ENCODE measurements at regions not wholly inside any gene's neighbourhood (a gene's known extent, or its start where the extent isn't known, plus 50 kb on each side); places are given as distances from the start of the nearest gene placed in this dataset.
A peak's percentile ranks its signal among the peaks of the same experiment; 100 is the strongest.

DNA sequence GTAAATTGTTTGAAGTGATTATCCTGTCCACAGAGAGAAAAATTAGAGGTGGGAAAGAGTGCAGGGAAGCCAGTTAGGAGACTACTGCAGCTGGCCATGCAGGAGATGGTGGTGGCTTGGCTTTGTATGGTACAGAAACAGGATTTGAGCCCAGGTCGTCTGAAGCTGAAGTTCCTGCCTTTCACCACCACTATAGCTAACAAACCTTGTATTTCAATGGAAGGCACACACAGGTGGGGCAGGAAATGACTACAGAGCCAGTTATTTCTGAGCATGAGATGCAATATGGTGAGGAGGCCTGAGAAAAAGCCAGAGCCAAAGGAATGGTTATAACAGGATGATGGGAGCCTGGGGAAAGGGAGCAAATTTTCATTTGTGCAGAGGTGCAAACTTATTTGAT, 103.9 kb downstream of the BTG1 start:
- ATAC-seq = no peak
- no peak for TF ChIP-seq EP300 (IDR thresholded peaks at IDR 0.05)
- TF ChIP-seq CTCF (IDR thresholded peaks at IDR 0.05) = no peak
- TF ChIP-seq POLR2AphosphoS5 (IDR thresholded peaks at IDR 0.05) = no peak
- no peak for TF ChIP-seq POLR2A (IDR thresholded peaks at IDR 0.05)
- H3K4me1 ChIP-seq = peaks cover 0 to 4% (median 0%) of the 10 kb centered on the region in 3 donors

GRCh38 chr12:92039046-92039445, 106.6 kb downstream of the BTG1 start:
- no peak overlapping the region for H3K4me3 ChIP-seq
- H3K4me1 ChIP-seq = peaks cover 9 to 31% (median 11%) of the 10 kb centered on the region in 3 donors
- no peak for ATAC-seq
- H3K36me3 ChIP-seq = no peaks in the 10 kb centered on the region
- 76 to 91% methylated on average over 3 of the region's 3 CpGs for WGBS, 2 donors (ENCODE audit: low coverage in 1 of 2)
- H3K27ac ChIP-seq = no peak overlapping the region
- no peaks in the 10 kb centered on the region for H3K27me3 ChIP-seq
- TF ChIP-seq POLR2AphosphoS5 (IDR thresholded peaks at IDR 0.05) (no peak), EP300 (IDR thresholded peaks at IDR 0.05) (no peak), POLR2A (IDR thresholded peaks at IDR 0.05) (no peak), CTCF (IDR thresholded peaks at IDR 0.05) (no peak)
- H3K9me3 ChIP-seq = no peaks in the 10 kb centered on the region

More for the DNA sequence above, 103.9 kb downstream of the BTG1 start:
- no peak overlapping the region for H3K4me3 ChIP-seq
- no peaks in the 10 kb centered on the region for H3K36me3 ChIP-seq
- no peaks in the 10 kb centered on the region for H3K9me3 ChIP-seq
- no peak overlapping the region for H3K27ac ChIP-seq
- whole genome bisulfite sequencing, 2 donors (ENCODE audit: low coverage in 1 of 2) = 25 to 50% methylated on average over 1 of the region's 1 CpG
- no peaks in the 10 kb centered on the region for H3K27me3 ChIP-seq

DNA sequence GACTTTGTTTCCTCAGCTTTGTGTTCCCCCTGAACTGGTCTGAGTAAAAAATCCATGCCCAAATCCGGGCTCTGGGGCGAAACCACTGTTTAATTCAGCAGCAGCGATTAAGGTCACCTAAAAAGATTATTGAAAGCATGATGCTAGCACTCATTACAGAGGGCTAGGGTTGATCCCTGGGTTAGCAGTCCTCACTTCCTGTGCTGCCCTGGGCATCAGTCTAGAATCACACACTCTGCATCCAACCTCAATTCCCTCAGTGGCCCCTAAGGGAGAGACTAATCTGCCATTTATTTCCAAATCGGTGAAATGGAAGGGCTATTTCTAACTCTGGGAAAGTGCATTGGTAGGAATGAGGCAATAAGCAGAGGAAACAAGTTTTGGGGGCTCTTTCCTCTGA, 107.2 kb downstream of the BTG1 start:
- WGBS, 2 donors (ENCODE audit: low coverage in 1 of 2) = 80 to 94% methylated on average over 3 to 4 of the region's 4 CpGs
- Histone ChIP-seq H3K36me3 (no peaks in the 10 kb centered on the region), H3K9me3 (no peaks in the 10 kb centered on the region), H3K27ac (no peak overlapping the region), H3K4me3 (no peak overlapping the region), H3K27me3 (no peaks in the 10 kb centered on the region), H3K4me1 (peaks cover 10 to 36% (median 11%) of the 10 kb centered on the region in 3 donors)
- TF ChIP-seq POLR2A (IDR thresholded peaks at IDR 0.05) (no peak), EP300 (IDR thresholded peaks at IDR 0.05) (no peak), CTCF (IDR thresholded peaks at IDR 0.05) (no peak)
- ATAC-seq = no peak

GRCh38 chr12:92036771-92037453, 108.7 kb downstream of the BTG1 start:
- no peak for TF ChIP-seq CTCF (IDR thresholded peaks at IDR 0.05)
- TF ChIP-seq POLR2AphosphoS5 (IDR thresholded peaks at IDR 0.05) = no peak
- no peak for TF ChIP-seq EP300 (IDR thresholded peaks at IDR 0.05)
- no peak for TF ChIP-seq POLR2A (IDR thresholded peaks at IDR 0.05)
- H3K27me3 ChIP-seq = no peaks in the 10 kb centered on the region
- WGBS, 2 donors (ENCODE audit: low coverage in 1 of 2) = 93 to 94% methylated on average over 3 to 6 of the region's 6 CpGs
- peaks cover 11 to 52% (median 12%) of the 10 kb centered on the region in 3 donors for H3K4me1 ChIP-seq
- no peak overlapping the region for H3K4me3 ChIP-seq
- no peaks in the 10 kb centered on the region for H3K36me3 ChIP-seq
- ATAC-seq = no peak
- H3K27ac ChIP-seq = no peak overlapping the region
- no peaks in the 10 kb centered on the region for H3K9me3 ChIP-seq

- Histone ChIP-seq H3K4me1 (peaks cover 11 to 58% (median 13%) of the 10 kb centered on the region in 3 donors), H3K27ac (peak overlapping the region in 2 of 4 donors; percentile 85 to 86), H3K27me3 (no peaks in the 10 kb centered on the region), H3K4me3 (no peak overlapping the region), H3K36me3 (no peaks in the 10 kb centered on the region), H3K9me3 (no peaks in the 10 kb centered on the region)
- no peak for ATAC-seq
- 78 to 96% methylated on average over 7 of the region's 7 CpGs for WGBS, 2 donors (ENCODE audit: low coverage in 1 of 2)
- TF ChIP-seq POLR2AphosphoS5 (IDR thresholded peaks at IDR 0.05) = no peak
- TF ChIP-seq EP300 (IDR thresholded peaks at IDR 0.05) = no peak
- TF ChIP-seq CTCF (IDR thresholded peaks at IDR 0.05) = no peak
- TF ChIP-seq POLR2A (IDR thresholded peaks at IDR 0.05) = no peak
These were observed 109.5 kb downstream of the BTG1 start for GRCh38 chr12:92036061-92036620.
